WTC11 (cell line): ENCODE measurements at regions not wholly inside any gene's neighbourhood (a gene's known extent, or its start where the extent isn't known, plus 50 kb on each side); places are given as distances from the start of the nearest gene placed in this dataset.

Source experiments
- CREB1 ChIP-seq: sonication (generic); formaldehyde crosslinking; IDR thresholded peaks from 2 replicates; pipeline ENCODE4 v1.8.0; 2023; ENCODE audit warnings: mild to moderate bottlenecking, missing genetic modification reagents
- E2F5 ChIP-seq: sonication (generic); formaldehyde crosslinking; IDR thresholded peaks from 2 replicates; pipeline ENCODE4 v1.8.1; 2022; ENCODE audit warnings: mild to moderate bottlenecking, moderate library complexity, missing genetic modification reagents
- FOXP4 ChIP-seq: sonication (generic); formaldehyde crosslinking; IDR thresholded peaks from 2 replicates; pipeline ENCODE4 v1.8.0; 2022; ENCODE audit warnings: mild to moderate bottlenecking, missing genetic modification reagents
- NR2C2 ChIP-seq: sonication (generic); formaldehyde crosslinking; IDR thresholded peaks from 2 replicates; pipeline ENCODE4 v1.8.0; 2022; ENCODE audit warnings: mild to moderate bottlenecking, missing genetic modification reagents
- NR3C1 ChIP-seq: sonication (generic); formaldehyde crosslinking; conservative IDR thresholded peaks from 2 replicates; pipeline ENCODE4 v1.8.1; 2023; ENCODE audit warnings: low read depth, mild to moderate bottlenecking, missing genetic modification reagents
- TP53 ChIP-seq: sonication (generic); formaldehyde crosslinking; IDR thresholded peaks from 2 replicates; pipeline ENCODE4 v1.8.1; 2023; ENCODE audit warnings: mild to moderate bottlenecking, missing genetic modification reagents
- ZNF121 ChIP-seq: sonication (generic); formaldehyde crosslinking; IDR thresholded peaks from 2 replicates; pipeline ENCODE4 v1.8.0; 2023; ENCODE audit warnings: missing genetic modification reagents
- ZNF138 ChIP-seq: sonication (generic); formaldehyde crosslinking; conservative IDR thresholded peaks from 2 replicates; pipeline ENCODE4 v1.8.1; 2022; ENCODE audit warnings: mild to moderate bottlenecking, moderate library complexity, missing genetic modification reagents
- ZNF425 ChIP-seq: fragments of 250-450 bp; sonication (Bioruptor Pico); conservative IDR thresholded peaks from 2 replicates; pipeline ENCODE4 v1.9.0; 2021; ENCODE audit warnings: mild to moderate bottlenecking
- TF ChIP-seq, protein P1 (sequence below): sonication (generic); formaldehyde crosslinking; conservative IDR thresholded peaks from 2 replicates; pipeline ENCODE4 v1.8.1; 2022; ENCODE audit warnings: mild to moderate bottlenecking, missing genetic modification reagents
- TF ChIP-seq, protein P2 (sequence below): fragments of 200-600 bp; IDR thresholded peaks from 2 replicates; pipeline ENCODE4 v1.8.0; 2022; ENCODE audit warnings: antibody characterized with exemption
- TF ChIP-seq, protein P3 (sequence below): sonication (generic); formaldehyde crosslinking; IDR thresholded peaks from 2 replicates; pipeline ENCODE4 v1.8.1; 2023; ENCODE audit warnings: mild to moderate bottlenecking, missing genetic modification reagents, moderate library complexity

GRCh38 chr6:87806099-87806498 is 104.1 kb upstream of the AKIRIN2 start:
- TF ChIP-seq FOXP4 (no peak), NR2C2 (CRISPR knock-in tag) (no peak), NR3C1 (CRISPR knock-in tag) (no peak), ZNF138 (CRISPR knock-in tag) (no peak), TP53 (CRISPR knock-in tag) (no peak), E2F5 (no peak), ZNF121 (CRISPR knock-in tag) (no peak), CREB1 (CRISPR knock-in tag) (no peak), ZNF425 (CRISPR knock-in tag) (no peak)
- TF ChIP-seq, protein P1, sequence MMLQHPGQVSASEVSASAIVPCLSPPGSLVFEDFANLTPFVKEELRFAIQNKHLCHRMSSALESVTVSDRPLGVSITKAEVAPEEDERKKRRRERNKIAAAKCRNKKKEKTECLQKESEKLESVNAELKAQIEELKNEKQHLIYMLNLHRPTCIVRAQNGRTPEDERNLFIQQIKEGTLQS (CRISPR knock-in tag), result no peak
- TF ChIP-seq, protein P2, sequence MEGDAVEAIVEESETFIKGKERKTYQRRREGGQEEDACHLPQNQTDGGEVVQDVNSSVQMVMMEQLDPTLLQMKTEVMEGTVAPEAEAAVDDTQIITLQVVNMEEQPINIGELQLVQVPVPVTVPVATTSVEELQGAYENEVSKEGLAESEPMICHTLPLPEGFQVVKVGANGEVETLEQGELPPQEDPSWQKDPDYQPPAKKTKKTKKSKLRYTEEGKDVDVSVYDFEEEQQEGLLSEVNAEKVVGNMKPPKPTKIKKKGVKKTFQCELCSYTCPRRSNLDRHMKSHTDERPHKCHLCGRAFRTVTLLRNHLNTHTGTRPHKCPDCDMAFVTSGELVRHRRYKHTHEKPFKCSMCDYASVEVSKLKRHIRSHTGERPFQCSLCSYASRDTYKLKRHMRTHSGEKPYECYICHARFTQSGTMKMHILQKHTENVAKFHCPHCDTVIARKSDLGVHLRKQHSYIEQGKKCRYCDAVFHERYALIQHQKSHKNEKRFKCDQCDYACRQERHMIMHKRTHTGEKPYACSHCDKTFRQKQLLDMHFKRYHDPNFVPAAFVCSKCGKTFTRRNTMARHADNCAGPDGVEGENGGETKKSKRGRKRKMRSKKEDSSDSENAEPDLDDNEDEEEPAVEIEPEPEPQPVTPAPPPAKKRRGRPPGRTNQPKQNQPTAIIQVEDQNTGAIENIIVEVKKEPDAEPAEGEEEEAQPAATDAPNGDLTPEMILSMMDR, result no peak
- TF ChIP-seq, protein P3, sequence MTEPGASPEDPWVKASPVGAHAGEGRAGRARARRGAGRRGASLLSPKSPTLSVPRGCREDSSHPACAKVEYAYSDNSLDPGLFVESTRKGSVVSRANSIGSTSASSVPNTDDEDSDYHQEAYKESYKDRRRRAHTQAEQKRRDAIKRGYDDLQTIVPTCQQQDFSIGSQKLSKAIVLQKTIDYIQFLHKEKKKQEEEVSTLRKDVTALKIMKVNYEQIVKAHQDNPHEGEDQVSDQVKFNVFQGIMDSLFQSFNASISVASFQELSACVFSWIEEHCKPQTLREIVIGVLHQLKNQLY, result no peak
